ENCODE measurements at regions not wholly inside any gene's neighbourhood (a gene's known extent, or its start where the extent isn't known, plus 50 kb on each side); places are given as distances from the start of the nearest gene placed in this dataset.

DNA sequence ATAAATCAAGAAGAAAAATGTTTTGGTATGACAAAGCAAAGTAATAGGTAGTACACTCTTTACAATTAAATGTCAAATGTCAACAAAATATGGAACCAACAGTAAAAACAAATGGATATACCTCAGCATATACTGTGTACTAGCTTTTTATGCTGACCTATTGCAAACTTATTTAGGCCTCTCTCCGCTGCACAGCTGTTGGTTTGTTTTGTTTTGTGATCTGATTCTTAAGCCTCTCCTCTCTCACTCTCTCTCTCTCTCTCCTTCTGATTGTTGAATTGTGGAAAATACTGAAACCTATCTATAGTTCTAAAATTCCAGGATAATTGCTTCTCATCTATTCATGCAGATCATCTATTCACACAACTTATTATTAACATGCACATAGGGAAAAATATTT lies 154.9 kb upstream of the ARHGAP28 start:
- DNase-seq: no peak

DNA sequence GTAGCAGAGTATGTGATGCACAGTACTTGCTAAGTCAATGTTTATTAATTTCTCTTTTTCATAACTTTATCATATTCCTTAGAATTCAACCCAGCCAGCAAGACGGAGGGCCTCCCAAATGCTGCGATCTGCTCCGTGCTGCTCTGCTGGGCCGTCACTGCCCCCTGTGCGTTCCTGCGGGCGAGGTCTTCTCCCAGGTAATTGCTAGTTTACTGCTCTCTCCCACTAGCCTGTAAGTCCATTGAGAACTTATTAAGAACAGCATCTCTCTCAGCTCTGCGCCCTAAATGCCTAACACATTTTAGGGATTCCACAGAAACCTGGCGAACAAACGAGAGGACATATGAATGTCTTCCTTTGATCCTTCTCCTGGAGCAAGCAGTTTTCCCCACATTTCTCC lies 153.6 kb upstream of the ARHGAP28 start:
- no peak for DNase-seq

DNA sequence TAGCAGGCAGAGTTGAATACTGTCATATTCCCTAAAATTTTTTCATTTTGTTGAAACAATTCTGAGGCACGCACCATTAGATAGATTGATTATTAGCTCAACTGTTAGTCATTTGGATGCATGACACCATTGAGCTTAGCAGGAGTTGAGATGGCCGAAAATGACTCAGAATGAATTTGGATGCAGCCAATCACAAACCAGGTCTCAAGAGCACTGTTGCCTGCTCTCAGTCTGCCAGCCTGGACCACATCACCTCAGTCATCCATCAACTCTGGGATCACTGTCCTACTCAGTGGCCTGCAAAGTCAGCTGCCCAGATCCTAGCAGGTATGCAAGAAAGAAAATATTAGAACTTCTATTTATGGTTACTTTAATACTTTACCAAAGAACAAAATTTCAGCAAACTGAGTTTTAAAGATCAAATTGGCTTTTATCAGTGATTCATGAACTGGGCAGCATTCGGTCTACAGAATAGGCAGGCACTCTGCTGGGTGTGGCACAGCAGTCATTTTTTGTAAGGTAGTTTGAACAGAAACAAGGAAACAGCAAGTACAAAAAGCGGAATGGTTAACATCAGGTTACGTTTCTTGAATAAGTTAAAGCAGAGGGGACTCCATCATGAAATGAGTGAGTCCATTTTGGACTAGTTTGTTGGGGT lies 152.7 kb upstream of the ARHGAP28 start:
- DNase-seq: no peak

DNA sequence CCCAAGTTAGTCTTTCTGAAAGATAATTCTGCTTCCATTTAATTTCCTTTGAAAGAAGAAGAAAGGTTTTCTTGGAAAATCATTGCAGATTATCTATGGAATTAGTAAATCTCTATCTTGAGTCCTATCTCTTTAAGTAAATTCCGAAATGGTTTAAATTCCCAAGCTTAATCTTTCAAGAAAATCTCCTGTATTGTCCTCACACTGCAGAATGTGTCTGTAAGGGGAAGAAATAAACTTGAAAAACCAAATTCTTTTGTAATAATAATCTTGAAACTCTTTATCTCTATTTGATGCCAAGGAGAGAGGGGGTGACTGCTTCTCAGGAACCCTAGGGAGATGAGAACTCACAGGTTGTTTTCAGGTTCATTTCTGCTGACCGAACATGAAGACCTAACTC lies 150.8 kb upstream of the ARHGAP28 start:
- DNase-seq: no peak

DNA sequence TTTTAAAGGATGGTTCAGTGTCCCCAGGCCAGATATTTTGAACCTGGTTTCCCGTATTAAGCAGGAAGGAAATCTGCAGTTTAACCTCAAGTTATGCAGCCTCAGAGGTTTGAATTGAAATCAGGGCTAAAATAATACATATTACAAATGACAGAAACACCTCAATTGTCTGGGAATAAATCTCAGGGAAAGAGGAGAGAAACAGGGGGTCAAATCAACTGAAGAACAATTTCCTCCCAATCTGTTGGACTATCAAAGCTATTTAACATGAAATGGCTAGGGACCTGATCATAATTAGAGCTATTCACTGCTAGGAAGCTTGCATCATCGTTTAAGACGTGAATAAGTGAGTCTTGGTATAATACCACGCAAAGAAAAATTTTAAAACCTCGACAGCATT lies 150.0 kb upstream of the ARHGAP28 start:
- no peak for DNase-seq

DNA sequence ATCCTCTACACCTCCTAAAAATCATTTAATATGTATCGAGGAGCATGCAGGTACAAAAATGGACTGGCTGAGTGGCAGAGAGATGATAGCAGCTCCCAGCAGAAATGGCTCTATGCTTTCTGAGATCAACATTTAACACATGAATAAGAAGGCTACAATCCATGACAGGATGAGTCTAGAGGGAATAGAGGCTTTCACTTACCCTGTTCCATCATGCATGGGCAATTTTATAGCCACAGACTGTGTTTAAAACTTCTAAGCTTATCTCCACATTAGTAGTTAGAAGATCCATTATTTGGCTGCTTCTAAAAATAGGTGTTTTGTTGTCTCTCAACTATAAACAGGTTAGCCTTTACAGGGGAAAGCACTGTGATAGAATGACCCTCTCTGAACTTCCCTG lies 149.1 kb upstream of the ARHGAP28 start:
- DNase-seq: no peak

DNA sequence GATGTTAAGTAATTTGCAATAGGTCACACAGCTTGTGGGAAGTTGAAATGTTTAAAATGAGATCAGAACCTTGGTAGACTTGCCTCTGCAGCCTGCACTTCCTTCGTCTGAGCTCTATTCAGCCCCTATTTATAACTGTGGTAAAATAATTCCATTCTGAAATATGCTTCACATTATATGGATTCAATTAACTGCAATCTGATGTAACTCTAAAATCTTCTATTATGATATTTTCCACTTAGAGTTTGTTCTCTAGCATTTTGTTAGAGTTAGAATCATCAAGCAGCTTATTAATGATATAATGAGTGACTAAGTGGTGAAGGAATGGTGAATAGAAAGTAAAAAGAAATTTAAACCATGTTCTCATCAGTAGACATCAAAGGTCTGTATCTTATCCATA lies 139.6 kb upstream of the ARHGAP28 start:
- no peak for DNase-seq

DNA sequence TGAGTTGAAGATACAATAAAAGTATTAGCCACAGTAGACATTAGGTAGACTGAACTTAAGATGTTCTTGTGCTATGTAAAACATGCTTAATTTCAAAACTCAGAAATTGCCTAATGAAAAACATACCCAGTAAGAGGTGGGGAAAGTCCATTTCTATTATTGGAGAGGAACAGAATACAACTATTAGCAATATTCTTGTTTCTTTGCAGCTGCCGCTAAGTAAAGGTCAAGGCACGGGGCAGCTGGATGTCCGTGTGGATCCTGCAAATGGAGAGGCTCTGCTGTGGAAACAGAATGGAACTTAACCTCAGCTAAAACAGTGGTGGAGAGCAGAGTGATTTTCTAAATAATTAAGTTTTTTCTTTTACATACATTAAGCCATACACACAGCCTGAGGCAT lies 139.2 kb upstream of the ARHGAP28 start:
- no peak for DNase-seq

DNA sequence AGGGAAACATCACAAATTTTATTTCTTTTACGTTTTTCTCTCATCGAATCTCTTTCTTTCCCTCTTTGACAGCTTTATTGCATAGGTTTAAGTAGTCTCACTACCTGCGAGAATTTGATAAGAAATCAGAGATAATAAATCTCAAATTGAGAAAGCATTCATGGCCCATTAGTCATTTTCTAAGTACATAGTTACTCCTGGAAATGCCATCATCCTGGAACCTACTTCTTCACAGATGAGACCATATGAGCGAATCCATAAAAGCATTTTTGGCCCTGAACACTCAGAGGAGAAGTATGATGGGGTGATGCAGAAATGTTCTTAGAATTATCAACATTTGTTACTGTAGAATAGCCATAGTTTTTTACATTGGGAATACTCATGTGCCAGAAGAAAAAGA lies 138.0 kb upstream of the ARHGAP28 start:
- no peak for DNase-seq

DNA sequence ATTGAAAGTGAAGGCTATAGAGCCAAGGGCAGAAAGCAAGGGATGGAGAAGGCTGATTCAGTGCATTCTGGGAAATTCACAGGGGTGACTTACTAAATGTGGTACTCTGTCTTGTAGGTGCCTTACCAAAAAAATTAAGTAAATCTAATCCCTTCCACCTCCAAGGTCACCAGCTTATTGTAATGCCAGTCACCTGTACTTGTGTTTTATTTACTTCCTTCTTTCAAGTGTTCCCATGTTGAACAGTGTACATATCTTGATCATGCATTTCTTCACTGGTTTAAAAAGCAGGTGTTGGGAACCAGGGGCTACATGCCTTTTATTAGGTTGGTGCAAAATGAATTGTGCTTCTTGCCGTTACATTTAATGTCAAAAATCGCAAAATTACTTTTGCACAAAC lies 137.0 kb upstream of the ARHGAP28 start:
- no peak for DNase-seq

DNA sequence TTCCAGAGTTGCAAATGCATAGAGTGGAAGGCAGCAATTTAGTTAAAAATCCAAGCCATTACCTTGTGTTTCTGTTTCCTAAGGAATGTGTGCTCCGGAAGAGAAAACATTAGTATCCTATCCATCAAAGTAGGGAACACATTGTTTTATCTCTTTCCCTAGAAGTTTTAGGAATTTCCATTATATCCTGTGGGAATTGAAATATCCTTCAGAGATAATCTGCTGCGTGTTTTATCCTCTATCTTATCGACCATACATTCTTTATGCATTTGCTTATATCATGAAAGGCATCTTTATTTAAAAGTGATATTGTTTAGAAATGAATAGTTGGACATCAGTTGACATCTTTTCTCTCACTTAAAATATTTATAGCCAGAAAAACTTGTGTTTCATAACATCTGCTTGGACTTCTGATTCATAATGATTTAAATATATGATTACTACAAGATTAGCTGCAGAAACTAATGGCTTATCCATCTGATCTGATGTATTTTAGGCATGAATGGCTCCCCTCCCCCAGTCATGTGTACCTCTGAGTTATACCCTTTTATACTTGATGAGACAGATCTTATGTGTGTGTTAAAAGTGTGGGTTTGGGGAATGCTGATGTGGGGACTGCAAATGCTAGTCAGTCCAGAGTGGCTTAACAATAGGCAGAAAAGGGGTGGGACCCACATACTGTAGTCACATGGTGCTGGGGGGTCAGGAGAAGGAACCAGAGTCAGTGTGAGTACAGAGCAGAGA lies 136.2 kb upstream of the ARHGAP28 start:
- no peak for DNase-seq

DNA sequence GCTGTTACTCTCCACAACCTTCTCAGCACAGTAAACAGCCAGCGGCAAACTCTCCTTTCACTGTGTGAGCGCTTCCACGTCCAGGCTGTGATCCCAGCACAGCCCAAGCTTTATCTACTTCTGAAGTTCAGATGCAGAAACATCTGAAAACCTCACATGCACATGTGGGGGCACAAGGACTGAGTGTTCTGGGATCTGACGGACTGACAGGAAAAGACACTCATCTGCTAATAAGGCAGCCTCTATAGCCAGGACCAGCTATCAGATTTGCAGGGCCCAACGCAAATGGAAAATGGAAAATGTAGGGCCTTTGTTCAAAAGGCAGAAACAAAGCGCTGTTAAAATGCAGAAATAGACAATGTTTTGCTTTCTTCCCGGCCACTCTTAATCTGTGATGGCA lies 133.8 kb upstream of the ARHGAP28 start:
- DNase-seq: no peak

DNA sequence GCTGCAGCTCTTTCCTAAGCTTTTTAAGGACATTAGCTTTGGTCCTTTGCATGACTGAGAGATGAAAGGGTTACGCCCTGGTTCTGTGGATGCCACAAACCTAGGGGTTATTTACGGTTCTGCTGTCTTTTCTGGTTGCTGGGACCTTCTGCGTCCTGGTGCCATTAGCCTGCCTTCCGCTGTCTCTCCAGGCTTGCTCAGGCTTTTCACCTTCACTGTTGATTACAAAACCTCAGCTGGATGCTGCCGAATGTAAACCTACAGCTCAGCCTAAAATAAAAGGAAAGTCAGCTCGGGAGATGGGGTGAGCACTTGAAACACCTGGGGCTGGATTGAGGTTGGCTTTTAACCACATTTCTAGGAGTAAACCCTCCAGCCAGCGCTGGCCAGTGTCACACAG lies 130.9 kb upstream of the ARHGAP28 start:
- DNase-seq: no peak

DNA sequence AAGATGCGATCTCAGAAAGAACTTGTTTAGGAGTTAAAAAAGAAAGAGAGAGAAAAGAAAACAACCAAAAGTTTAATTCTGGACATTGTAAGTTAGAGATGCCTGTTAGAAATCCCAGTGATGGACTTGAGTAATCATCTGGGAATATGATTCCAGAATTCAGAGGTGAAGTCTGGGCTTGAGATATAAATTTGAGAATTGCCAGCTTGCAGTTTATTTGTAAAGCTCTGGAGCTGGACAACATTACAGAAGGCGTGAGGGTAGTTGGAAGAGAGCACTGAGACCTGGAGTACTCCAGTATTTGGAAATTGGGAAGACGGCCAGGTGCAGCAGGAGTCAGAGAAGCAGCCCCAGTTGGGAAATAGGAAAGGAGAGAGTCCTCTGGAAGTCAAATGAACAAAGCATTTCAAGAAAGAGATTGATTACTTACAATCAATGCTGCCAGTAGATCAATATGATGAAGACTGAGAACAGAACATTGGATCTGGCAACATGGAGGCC lies 128.8 kb upstream of the ARHGAP28 start:
- DNase-seq: no peak

DNA sequence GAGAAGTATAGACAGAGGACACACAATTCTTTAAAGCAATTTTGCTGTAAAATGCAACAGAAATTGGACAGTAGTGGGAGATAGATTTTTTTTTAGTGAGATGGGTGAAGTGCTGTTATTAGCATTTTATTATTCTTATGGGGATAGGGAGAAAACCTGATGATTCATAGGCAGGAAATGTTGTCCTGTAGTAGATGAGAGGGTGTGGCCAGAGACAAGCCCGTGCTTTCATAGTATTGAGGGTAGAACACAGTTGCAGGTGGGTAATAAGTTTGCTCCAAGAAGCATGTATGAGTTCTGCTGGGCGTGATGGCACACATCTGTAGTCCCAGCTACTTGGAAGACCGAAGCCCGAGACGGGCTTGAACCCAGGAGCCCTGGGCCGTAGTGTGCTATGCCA lies 128.3 kb upstream of the ARHGAP28 start:
- no peak for DNase-seq

DNA sequence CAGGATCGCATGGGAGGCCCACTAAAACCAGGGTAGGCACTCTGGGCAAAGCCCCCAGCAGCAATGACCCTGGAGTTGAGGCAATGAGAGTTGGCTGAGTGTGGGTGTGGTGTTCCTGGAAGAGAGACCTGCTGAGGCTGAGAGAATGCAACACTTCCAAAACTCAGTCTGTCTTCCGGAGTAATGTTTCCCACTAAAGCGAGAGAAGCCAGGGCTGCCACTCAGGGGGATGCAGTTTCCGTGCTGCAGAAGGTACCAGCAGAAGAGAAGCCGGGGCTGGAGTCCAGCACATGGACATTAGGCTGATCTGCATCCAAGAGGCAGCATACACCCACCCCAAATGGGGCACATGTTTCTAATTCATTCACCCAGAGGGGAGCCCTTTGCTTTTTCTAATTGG lies 127.2 kb upstream of the ARHGAP28 start:
- DNase-seq: no peak

DNA sequence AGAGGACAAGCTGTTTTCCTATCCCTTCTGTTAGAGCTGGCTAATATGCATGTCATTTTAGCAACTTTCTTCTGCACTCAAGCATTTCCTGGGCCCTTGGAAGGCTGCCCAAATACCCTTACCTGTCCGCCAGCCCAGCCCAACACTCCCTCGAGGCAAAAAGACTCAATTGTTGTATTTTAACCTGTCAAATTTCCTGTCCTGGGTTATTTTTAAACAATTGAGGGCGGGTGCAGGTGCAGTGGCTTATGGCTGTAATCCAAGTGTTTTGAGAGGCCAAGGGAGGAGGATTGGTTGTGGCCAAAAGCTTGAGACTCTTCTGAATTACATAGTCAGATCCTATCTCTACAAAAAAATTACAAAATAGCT lies 125.0 kb upstream of the ARHGAP28 start:
- DNase-seq: no peak

DNA sequence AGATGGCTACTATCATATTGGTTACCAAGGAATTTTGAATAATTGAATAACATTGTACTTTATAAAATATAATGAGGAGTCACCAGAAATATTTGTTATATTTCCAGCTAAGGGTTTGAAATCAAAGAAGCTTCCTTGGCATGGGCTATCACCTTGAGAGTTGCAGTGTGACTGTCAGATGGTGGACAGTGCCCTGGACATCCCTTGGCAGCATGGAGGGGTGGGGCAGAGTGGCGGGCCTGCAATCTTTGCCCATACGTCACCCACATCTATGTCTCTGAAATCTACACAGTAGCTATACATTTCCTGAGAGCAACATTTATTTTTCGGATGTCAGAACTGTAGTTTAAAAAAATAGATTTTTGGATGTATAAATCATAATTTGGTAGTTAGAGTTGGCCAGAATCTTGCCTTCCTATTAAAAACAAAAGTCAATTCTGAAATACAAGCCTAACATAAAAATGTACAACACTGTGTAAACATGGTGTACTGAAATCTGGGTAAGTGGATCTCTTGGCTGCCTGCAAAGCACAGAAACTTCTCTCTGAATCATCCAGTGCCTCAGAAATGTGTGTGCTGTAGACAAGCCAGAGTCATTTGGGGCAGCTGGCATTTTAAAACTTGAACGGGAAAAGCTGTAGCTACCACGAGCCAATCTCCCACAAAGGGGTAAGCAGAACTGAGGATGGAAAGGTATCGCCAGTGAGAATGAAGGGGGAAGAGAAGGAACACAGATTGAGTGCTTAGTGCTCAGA lies 124.2 kb upstream of the ARHGAP28 start:
- DNase-seq: no peak

DNA sequence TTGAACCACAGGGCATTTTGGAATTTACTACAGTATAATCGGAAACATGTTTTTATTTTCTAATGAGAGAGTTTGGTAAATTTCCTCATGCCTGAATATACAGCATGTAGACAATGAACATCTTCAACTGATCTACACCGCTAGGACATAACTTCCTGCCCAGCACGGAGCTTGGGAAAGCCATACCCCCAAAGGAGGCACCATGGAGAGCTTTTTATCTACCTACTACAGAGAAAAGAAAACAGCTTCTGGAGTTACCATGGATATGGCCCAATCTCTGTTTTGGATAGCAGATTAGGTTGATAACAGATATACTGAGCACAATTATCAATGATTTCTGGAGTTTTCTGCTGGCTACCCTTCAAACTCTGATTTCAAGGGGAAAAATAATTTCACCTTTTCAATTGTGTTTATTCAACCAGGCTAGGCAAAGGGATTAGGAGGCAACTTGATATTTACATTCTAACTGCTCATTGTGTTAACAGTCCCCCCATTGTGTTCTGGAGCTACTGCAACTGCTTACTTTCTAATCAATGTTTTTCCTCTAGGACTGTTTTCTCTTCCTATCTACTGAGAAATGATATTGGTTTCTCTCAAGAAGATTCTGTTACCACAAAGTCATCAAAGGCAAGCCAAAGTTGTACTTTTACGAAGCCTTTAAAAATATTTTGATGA lies 123.0 kb upstream of the ARHGAP28 start:
- no peak for DNase-seq

DNA sequence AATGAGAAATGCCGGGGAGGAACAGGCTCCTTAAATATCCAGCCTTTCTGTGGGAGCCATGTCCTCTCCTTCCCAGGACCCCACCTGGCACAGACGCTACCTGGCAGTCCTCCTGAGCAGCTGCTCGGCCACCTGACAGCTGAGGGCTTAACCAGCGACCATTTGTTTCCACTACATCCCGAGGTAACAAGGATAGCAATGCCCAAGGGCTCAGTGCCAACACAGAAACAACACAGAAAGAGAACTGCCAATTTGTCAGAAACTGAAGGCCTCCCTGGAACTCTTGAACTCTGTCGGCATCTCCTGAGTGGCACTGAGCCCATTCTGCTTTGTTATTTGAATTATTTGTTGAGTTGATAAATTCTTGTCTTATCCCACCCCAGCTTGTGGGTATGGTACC lies 122.2 kb upstream of the ARHGAP28 start:
- DNase-seq: no peak

DNA sequence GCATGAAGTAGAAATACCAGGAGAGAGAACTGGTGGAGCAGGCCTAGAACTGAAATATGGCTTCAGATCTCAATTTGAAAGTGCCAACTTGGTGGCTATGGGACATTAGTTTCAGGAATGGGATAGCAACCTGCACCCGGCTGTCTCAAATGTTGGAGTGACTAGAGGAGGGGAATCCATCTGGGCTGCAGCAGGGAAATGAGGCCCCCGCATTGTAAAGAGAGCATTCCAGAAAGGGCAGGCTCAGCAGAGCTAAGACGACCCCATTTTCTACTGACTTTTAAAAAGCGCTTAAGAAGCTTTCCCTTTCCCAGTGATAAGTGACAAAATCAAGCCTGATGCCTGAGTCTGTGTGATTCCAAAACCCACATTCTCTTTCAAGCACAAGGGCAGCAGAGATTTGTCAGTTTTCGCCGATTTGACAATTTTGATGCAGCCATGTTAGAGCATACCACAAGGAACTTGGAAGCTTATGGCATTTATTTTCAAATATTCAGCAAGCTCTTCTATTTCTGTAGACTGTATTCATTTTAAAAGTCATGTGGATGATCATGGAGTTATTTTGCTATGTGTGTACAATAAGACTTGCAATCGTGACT lies 119.8 kb upstream of the ARHGAP28 start:
- no peak for DNase-seq

DNA sequence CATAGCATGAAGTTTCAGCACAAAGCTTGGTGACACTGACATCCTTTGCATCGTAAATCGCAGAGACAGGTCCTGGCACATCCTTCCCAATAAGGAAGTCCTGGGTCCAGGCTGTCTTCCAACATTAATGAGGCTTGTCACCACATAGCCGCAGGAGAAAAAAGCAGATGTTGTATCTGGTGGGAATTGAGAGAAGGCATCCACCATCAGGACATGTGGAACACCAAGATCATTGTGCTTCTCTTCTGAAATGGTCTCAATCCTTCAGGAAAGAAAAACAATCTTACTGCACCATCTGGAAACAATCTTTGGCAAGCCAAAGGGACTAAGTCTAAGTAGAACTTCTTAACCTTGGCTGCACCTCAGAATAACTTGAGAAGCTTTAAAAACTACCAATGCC lies 119.0 kb upstream of the ARHGAP28 start:
- DNase-seq: no peak

DNA sequence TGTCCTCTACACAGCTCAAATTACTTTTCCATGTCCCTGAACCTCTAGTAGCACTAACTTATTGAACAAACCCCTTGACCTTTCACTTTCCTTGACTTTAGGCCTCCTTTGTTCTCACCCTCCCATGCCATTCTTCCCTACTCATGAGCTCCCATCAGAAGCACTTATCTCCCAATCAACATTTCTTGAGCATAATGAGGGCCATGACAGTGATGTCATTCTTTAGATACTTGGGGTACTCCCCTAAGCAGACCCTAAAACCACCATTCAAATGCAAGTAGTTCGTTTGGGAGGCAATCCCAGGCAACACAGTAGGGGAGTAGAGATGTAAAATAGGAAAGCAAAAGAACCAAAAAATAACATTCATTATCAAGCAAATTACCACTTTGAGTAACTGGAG lies 115.9 kb upstream of the ARHGAP28 start:
- no peak for DNase-seq
